DND-41 (cell line): ENCODE measurements at regions not wholly inside any gene's neighbourhood (a gene's known extent, or its start where the extent isn't known, plus 50 kb on each side); places are given as distances from the start of the nearest gene placed in this dataset.

Experiments
- CTCF ChIP-seq: IDR thresholded peaks from 2 replicates; pipeline ENCODE4 v1.5.1; 2012; ENCODE audit warnings: borderline replicate concordance, low read length, moderate library complexity, mild to moderate bottlenecking; ENCODE audit not compliant: poor library complexity, severe bottlenecking; ENCODE audit errors: extremely low read depth
- EZH2 ChIP-seq: IDR thresholded peaks from 3 replicates; pipeline ENCODE4 v1.6.1; 2012; ENCODE audit warnings: borderline replicate concordance, low read depth, mild to moderate bottlenecking, moderate library complexity, low read length, inconsistent platforms; ENCODE audit not compliant: severe bottlenecking

GRCh38 chr11:57131080-57131790, 50.5 kb upstream of the LRRC55 start:
- TF ChIP-seq CTCF (peak; percentile 45), EZH2 (no peak)
